PFSK-1 (cell line): ENCODE measurements at regions not wholly inside any gene's neighbourhood (a gene's known extent, or its start where the extent isn't known, plus 50 kb on each side); places are given as distances from the start of the nearest gene placed in this dataset.

ENCODE experiments used
- FOXP2 ChIP-seq: optimal IDR thresholded peaks from 2 replicates; pipeline ENCODE3; 2011; ENCODE audit warnings: borderline replicate concordance, control low read depth, inconsistent platforms; ENCODE audit not compliant: insufficient read depth; ENCODE audit errors: extremely low read length, extremely low read depth
- POLR2AphosphoS5 ChIP-seq: IDR thresholded peaks from 2 replicates; pipeline ENCODE4 v1.6.1; 2012; ENCODE audit warnings: low read depth, mild to moderate bottlenecking, control low read depth, low read length, moderate library complexity
- SIN3A ChIP-seq: IDR thresholded peaks from 2 replicates; pipeline ENCODE4 v1.6.1; 2012; ENCODE audit warnings: mild to moderate bottlenecking, low read length, moderate library complexity, borderline replicate concordance; ENCODE audit not compliant: insufficient read depth
- TAF1 ChIP-seq: IDR thresholded peaks from 2 replicates; pipeline ENCODE4 v1.6.1; 2012; ENCODE audit warnings: low read length, control low read depth, borderline replicate concordance; ENCODE audit not compliant: insufficient read depth
- TF ChIP-seq, protein P1 (sequence below), 2 experiments: IDR thresholded peaks; 2 replicates each; pipeline versions ENCODE4 v1.6.1 to v1.8.0; 2011 to 2012; ENCODE audit warnings: low read depth in 2 of 2, low read length in 2 of 2, control low read depth in 1 of 2, inconsistent platforms in 1 of 2, mild to moderate bottlenecking in 1 of 2, moderate library complexity in 1 of 2; ENCODE audit not compliant: insufficient read depth in 1 of 2

DNA sequence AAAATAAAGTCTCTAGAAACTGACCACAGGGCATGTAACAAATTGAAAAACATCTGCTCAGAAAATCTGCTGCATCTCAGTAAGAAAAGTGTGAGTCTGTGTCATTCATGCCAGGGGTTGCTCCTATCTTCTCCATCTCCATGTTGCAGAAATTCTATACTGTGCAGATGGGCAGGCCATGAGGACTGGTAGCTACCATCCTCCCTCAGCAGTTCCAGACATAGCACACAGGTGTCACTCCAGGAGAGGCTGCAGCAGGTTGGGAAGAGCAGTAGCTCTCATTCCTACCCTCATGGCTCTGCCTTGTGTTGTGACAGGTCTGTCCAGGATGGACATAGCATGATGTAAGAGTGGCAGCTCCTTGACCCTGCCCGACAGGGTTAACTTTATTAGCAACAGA is 173.4 kb downstream of the NDUFS4 start:
- TF ChIP-seq, protein P1, sequence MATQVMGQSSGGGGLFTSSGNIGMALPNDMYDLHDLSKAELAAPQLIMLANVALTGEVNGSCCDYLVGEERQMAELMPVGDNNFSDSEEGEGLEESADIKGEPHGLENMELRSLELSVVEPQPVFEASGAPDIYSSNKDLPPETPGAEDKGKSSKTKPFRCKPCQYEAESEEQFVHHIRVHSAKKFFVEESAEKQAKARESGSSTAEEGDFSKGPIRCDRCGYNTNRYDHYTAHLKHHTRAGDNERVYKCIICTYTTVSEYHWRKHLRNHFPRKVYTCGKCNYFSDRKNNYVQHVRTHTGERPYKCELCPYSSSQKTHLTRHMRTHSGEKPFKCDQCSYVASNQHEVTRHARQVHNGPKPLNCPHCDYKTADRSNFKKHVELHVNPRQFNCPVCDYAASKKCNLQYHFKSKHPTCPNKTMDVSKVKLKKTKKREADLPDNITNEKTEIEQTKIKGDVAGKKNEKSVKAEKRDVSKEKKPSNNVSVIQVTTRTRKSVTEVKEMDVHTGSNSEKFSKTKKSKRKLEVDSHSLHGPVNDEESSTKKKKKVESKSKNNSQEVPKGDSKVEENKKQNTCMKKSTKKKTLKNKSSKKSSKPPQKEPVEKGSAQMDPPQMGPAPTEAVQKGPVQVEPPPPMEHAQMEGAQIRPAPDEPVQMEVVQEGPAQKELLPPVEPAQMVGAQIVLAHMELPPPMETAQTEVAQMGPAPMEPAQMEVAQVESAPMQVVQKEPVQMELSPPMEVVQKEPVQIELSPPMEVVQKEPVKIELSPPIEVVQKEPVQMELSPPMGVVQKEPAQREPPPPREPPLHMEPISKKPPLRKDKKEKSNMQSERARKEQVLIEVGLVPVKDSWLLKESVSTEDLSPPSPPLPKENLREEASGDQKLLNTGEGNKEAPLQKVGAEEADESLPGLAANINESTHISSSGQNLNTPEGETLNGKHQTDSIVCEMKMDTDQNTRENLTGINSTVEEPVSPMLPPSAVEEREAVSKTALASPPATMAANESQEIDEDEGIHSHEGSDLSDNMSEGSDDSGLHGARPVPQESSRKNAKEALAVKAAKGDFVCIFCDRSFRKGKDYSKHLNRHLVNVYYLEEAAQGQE (IDR thresholded peaks at IDR 0.05; ENCODE audit: insufficient read depth in 1 of 2, low read depth in 2 of 2, low read length in 2 of 2) = no peak
- no peak for TF ChIP-seq SIN3A
- TF ChIP-seq FOXP2 = no peak

DNA sequence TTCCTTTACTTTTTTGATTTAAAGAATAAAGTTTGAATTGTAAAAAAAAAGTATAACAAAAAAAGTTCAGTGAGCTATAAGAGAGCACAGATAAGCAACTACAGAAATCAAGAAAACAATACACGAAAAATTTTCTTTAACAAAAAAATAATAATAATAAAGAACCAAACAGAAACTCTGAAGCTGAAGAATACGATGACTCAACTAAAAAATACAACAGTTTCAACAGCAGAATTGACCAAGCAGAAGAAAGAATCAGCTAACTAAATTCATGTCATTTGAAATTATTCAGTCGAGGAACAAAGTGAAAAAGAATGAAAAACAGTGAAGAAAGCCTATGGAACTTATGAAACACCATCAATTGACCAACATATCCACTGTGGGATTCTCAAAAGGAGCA is 177.7 kb downstream of the NDUFS4 start:
- TF ChIP-seq SIN3A (no peak), FOXP2 (no peak), TAF1 (no peak)
- TF ChIP-seq, protein P1 (IDR thresholded peaks at IDR 0.05; ENCODE audit: insufficient read depth in 1 of 2, low read depth in 2 of 2, low read length in 2 of 2) = no peak

DNA sequence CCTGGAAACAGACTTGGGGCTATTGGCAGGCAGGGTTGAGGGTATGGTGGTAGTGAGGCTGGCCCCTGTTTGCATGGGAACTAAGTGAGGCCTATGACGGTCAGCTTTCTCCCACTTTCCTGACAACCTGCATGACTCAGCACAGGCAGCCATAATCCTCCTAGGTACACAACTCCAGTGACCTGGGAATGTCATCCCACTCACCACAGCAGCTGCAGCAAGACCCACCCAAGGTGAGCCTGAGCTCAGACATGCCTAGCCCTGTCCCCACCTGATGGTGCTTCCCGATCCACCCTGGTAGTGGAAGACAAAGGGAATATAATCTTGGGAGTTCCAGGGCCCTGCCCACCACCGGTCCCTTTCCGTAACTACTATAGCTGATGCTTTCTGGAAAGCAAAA is 178.7 kb downstream of the NDUFS4 start:
- TF ChIP-seq FOXP2 (no peak), SIN3A (no peak), POLR2AphosphoS5 (no peak), TAF1 (no peak)
- TF ChIP-seq, protein P1 (IDR thresholded peaks at IDR 0.05; ENCODE audit: insufficient read depth in 1 of 2, low read depth in 2 of 2, low read length in 2 of 2) = no peak

DNA sequence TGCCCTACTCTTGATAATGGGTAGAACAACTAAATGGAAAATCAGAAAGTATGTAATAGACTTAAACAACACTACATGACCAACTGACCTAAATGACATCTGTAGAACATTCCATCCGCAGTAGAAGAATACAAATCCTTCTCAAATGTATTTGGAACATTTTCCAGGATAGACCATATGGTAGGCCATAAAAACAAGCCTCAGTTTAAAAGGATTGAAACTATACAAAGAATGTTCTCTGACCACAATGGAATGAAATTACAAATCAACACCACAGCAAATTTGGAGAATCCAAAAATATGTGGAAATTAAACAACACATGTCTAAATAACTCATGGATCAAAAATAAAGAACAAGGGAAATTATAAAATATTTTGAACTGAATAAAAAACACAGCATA is 189.2 kb downstream of the NDUFS4 start:
- TF ChIP-seq TAF1 (no peak), FOXP2 (no peak), SIN3A (no peak), POLR2AphosphoS5 (no peak)
- TF ChIP-seq, protein P1 (IDR thresholded peaks at IDR 0.05; ENCODE audit: insufficient read depth in 1 of 2, low read depth in 2 of 2, low read length in 2 of 2) = no peak

DNA sequence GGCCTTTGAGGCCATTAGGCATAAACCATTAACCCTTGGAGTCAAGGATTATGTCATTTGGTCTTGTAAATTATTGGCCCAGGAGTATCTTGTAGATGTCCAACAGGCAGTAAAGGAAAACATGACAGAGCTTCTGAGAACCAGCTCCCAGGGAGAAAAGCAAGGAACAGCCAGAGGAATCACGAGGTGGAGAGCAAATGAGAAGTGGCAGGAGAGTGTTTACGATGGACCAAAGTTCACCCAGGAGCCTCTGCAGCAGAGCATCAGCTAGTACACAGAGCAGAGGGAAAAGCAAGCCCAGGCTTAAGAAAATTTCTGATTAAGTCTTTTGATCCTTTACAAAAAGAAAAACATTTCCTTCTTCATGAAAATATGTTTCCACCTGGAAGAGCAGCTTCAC is 206.2 kb downstream of the NDUFS4 start:
- TF ChIP-seq FOXP2 = no peak
- TF ChIP-seq SIN3A = no peak
- TF ChIP-seq, protein P1 (IDR thresholded peaks at IDR 0.05; ENCODE audit: insufficient read depth in 1 of 2, low read depth in 2 of 2, low read length in 2 of 2) = no peak
- no peak for TF ChIP-seq POLR2AphosphoS5
- TF ChIP-seq TAF1 = no peak
